Colonic mucosa (tissue), 4 donors: ENCODE measurements at regions not wholly inside any gene's neighbourhood (a gene's known extent, or its start where the extent isn't known, plus 50 kb on each side); places are given as distances from the start of the nearest gene placed in this dataset.

Experiments used
- DNase-seq: peaks from one replicate; pipeline ENCODE4 v3.0.0-alpha.2; 2020
- H3K27ac ChIP-seq: fragments of 200-600 bp; one replicate; pipeline ENCODE4 v1.8.0; 2021
- H3K27me3 ChIP-seq: fragments of 200-600 bp; one replicate; pipeline ENCODE4 v1.8.0; 2021
- H3K36me3 ChIP-seq: fragments of 200-600 bp; one replicate; pipeline ENCODE4 v1.8.0; 2021
- H3K4me1 ChIP-seq: fragments of 200-600 bp; one replicate; pipeline ENCODE4 v1.8.0; 2021; ENCODE audit warnings: mild to moderate bottlenecking
- H3K4me3 ChIP-seq: fragments of 200-600 bp; one replicate; pipeline ENCODE4 v1.8.0; 2021
- H3K9ac ChIP-seq, 2 donors: one replicate each; pipeline ENCODE4 v1.7.0; 2013; ENCODE audit warnings: control low read depth in 2 of 2, low read depth in 2 of 2, low read length in 2 of 2
- H3K9me3 ChIP-seq: fragments of 200-600 bp; one replicate; pipeline ENCODE4 v1.8.0; 2021
- CTCF ChIP-seq: fragments of 200-600 bp; IDR thresholded peaks from one replicate; pipeline ENCODE4 v1.8.0; 2022; ENCODE audit warnings: antibody characterized with exemption, mild to moderate bottlenecking
- intact Hi-C: fragments of 100-400 bp; cut with DNase I; formaldehyde crosslinking; loops from one replicate; pipeline ENCODE4 v1.14.1; 2022
- donor health status: healthy.
- donor health status: DM: no; HTN: no; CAD: no.
- donor health status: DM: no; HTN: no; CAD: no.

GRCh38 chr14:30445011-30445793 is 113.8 kb upstream of the G2E3 start:
- no peak for DNase-seq

GRCh38 chr14:30445852-30446251 is 113.1 kb upstream of the G2E3 start:
- H3K27me3 ChIP-seq: no peaks in the 10 kb centered on the region
- H3K4me1 ChIP-seq: no peaks in the 10 kb centered on the region
- no peaks in the 10 kb centered on the region for H3K9me3 ChIP-seq
- no peak for DNase-seq
- H3K4me3 ChIP-seq: no peak overlapping the region
- no peak overlapping the region for H3K9ac ChIP-seq
- intact Hi-C loops: no loop called here
- TF ChIP-seq CTCF: no peak
- H3K27ac ChIP-seq: no peak overlapping the region
- no peaks in the 10 kb centered on the region for H3K36me3 ChIP-seq

More at GRCh38 chr14:30445011-30445793, 113.8 kb upstream of the G2E3 start:
- no peak for TF ChIP-seq CTCF
- no peaks in the 10 kb centered on the region for H3K27me3 ChIP-seq
- no peaks in the 10 kb centered on the region for H3K4me1 ChIP-seq
- H3K9ac ChIP-seq: no peak overlapping the region
- intact Hi-C loops: no loop called here
- H3K27ac ChIP-seq: no peak overlapping the region
- H3K36me3 ChIP-seq: no peaks in the 10 kb centered on the region
- H3K4me3 ChIP-seq: no peak overlapping the region
- no peaks in the 10 kb centered on the region for H3K9me3 ChIP-seq

- no peak overlapping the region for H3K9ac ChIP-seq
- intact Hi-C loops: no loop called here
- H3K36me3 ChIP-seq: no peaks in the 10 kb centered on the region
- no peak overlapping the region for H3K27ac ChIP-seq
- no peak for TF ChIP-seq CTCF
- H3K4me1 ChIP-seq: no peaks in the 10 kb centered on the region
- no peaks in the 10 kb centered on the region for H3K9me3 ChIP-seq
- DNase-seq: no peak
- no peaks in the 10 kb centered on the region for H3K27me3 ChIP-seq
- H3K4me3 ChIP-seq: no peak overlapping the region
These were observed 108.1 kb upstream of the G2E3 start for GRCh38 chr14:30450631-30451545.

- Histone ChIP-seq H3K4me1 (no peaks in the 10 kb centered on the region), H3K9me3 (no peaks in the 10 kb centered on the region), H3K36me3 (no peaks in the 10 kb centered on the region), H3K9ac (no peak overlapping the region), H3K27ac (no peak overlapping the region), H3K27me3 (no peaks in the 10 kb centered on the region), H3K4me3 (no peak overlapping the region)
- intact Hi-C loops: no loop called here
- no peak for DNase-seq
- TF ChIP-seq CTCF: no peak
These were observed 102.7 kb upstream of the G2E3 start for GRCh38 chr14:30456296-30456695.

GRCh38 chr14:30462358-30462757 is 96.6 kb upstream of the G2E3 start:
- Histone ChIP-seq H3K9ac (no peak overlapping the region), H3K4me1 (no peaks in the 10 kb centered on the region), H3K27ac (no peak overlapping the region), H3K9me3 (no peaks in the 10 kb centered on the region), H3K36me3 (no peaks in the 10 kb centered on the region), H3K4me3 (no peak overlapping the region), H3K27me3 (no peaks in the 10 kb centered on the region)
- no peak for DNase-seq
- no peak for TF ChIP-seq CTCF
- intact Hi-C loops: no loop called here
